ENCODE measurements at regions not wholly inside any gene's neighbourhood (a gene's known extent, or its start where the extent isn't known, plus 50 kb on each side); places are given as distances from the start of the nearest gene placed in this dataset.

- Histone ChIP-seq H3K27me3 (ENCODE audit: control insufficient read depth, insufficient read depth, low read length) (no peaks in the 10 kb centered on the region), H3K4me3 (ENCODE audit: low read depth, low read length) (no peak overlapping the region), H3K36me3 (ENCODE audit: control insufficient read depth, insufficient read depth, low read length) (no peaks in the 10 kb centered on the region)
- DNase-seq (ENCODE audit: low read depth), result no peak
- ChIA-PET CTCF (no interaction called here), POLR2A (no interaction called here)
- no peak for TF ChIP-seq CTCF (IDR thresholded peaks at IDR 0.05; ENCODE audit: insufficient read depth, low read depth, low read length)
Observed at GRCh38 chr6:152811785-152812184, 61.2 kb downstream of the VIP start.

- no peak overlapping the region for H3K4me3 ChIP-seq (ENCODE audit: low read depth, low read length)
- H3K27me3 ChIP-seq (ENCODE audit: control insufficient read depth, insufficient read depth, low read length), result no peaks in the 10 kb centered on the region
- DNase-seq (ENCODE audit: low read depth), result no peak
- CTCF ChIA-PET, result no interaction called here
- POLR2A ChIA-PET, result no interaction called here
- H3K36me3 ChIP-seq (ENCODE audit: control insufficient read depth, insufficient read depth, low read length), result no peaks in the 10 kb centered on the region
- TF ChIP-seq CTCF (IDR thresholded peaks at IDR 0.05; ENCODE audit: insufficient read depth, low read depth, low read length), result no peak
Observed at GRCh38 chr6:152815230-152815872, 64.8 kb downstream of the VIP start.

GRCh38 chr6:152816055-152816454 is 65.5 kb downstream of the VIP start:
- no peak for DNase-seq (ENCODE audit: low read depth)
- no peak for TF ChIP-seq CTCF (IDR thresholded peaks at IDR 0.05; ENCODE audit: insufficient read depth, low read depth, low read length)
- no peaks in the 10 kb centered on the region for H3K36me3 ChIP-seq (ENCODE audit: control insufficient read depth, insufficient read depth, low read length)
- ChIA-PET POLR2A (no interaction called here), CTCF (no interaction called here)
- no peak overlapping the region for H3K4me3 ChIP-seq (ENCODE audit: low read depth, low read length)
- no peaks in the 10 kb centered on the region for H3K27me3 ChIP-seq (ENCODE audit: control insufficient read depth, insufficient read depth, low read length)

GRCh38 chr6:152821525-152821924 is 70.9 kb downstream of the VIP start:
- no peaks in the 10 kb centered on the region for H3K36me3 ChIP-seq (ENCODE audit: control insufficient read depth, insufficient read depth, low read length)
- TF ChIP-seq CTCF (IDR thresholded peaks at IDR 0.05; ENCODE audit: insufficient read depth, low read depth, low read length), result no peak
- ChIA-PET CTCF (no interaction called here), POLR2A (no interaction called here)
- no peaks in the 10 kb centered on the region for H3K27me3 ChIP-seq (ENCODE audit: control insufficient read depth, insufficient read depth, low read length)
- DNase-seq (ENCODE audit: low read depth), result no peak
- no peak overlapping the region for H3K4me3 ChIP-seq (ENCODE audit: low read depth, low read length)

GRCh38 chr6:152824666-152825065 is 74.1 kb downstream of the VIP start:
- Histone ChIP-seq H3K4me3 (ENCODE audit: low read depth, low read length) (no peak overlapping the region), H3K27me3 (ENCODE audit: control insufficient read depth, insufficient read depth, low read length) (no peaks in the 10 kb centered on the region), H3K36me3 (ENCODE audit: control insufficient read depth, insufficient read depth, low read length) (no peaks in the 10 kb centered on the region)
- ChIA-PET POLR2A (no interaction called here), CTCF (interaction anchor here (1.1 kb wide), 1 partner anchor 14 kb away, joined by 4 read pairs; no protein-coding TSS in a partner anchor)
- no peak for DNase-seq (ENCODE audit: low read depth)
- TF ChIP-seq CTCF (IDR thresholded peaks at IDR 0.05; ENCODE audit: insufficient read depth, low read depth, low read length), result no peak
